Fibroblast of lung (primary cell): ENCODE measurements at regions not wholly inside any gene's neighbourhood (a gene's known extent, or its start where the extent isn't known, plus 50 kb on each side); places are given as distances from the start of the nearest gene placed in this dataset.
A peak's percentile ranks its signal among the peaks of the same experiment; 100 is the strongest.
"Not testable (repeated sequence)": the region's sequence is repeated elsewhere in the genome, so short reads cannot be mapped to it uniquely, and the experiment has no call there.

Experiments used
- DNase-seq, 2 donors: peaks; one replicate each; pipeline versions ENCODE4 v3.0.0 to v3.0.0-alpha.2; 2010; ENCODE audit warnings: low read depth in 2 of 2
- H2AFZ ChIP-seq: 2 replicates; pipeline ENCODE4 v1.5.1; 2012; ENCODE audit warnings: low read length, control low read depth, inconsistent platforms
- H3K27ac ChIP-seq: 2 replicates; pipeline ENCODE4 v1.5.1; 2011; ENCODE audit warnings: low read length, control low read depth; ENCODE audit not compliant: insufficient read depth
- H3K27me3 ChIP-seq: 2 replicates; pipeline ENCODE4 v1.5.1; 2011; ENCODE audit warnings: mild to moderate bottlenecking, low read length; ENCODE audit not compliant: control insufficient read depth, insufficient read depth
- H3K36me3 ChIP-seq: 2 replicates; pipeline ENCODE4 v1.5.1; 2011; ENCODE audit warnings: low read length; ENCODE audit not compliant: control insufficient read depth, insufficient read depth
- H3K4me1 ChIP-seq: 2 replicates; pipeline ENCODE4 v1.5.1; 2011; ENCODE audit warnings: low read length; ENCODE audit not compliant: control insufficient read depth, insufficient read depth; ENCODE audit errors: extremely low read depth
- H3K4me2 ChIP-seq: 2 replicates; pipeline ENCODE4 v1.5.1; 2011; ENCODE audit warnings: low read length, control low read depth; ENCODE audit not compliant: insufficient read depth; ENCODE audit errors: extremely low read depth
- H3K4me3 ChIP-seq, 4 experiments: fragments of 200-600 bp in 1 of 4; sonication (generic) in 1 of 4; replicated peaks in 1 of 4; 2 replicates each; pipeline ENCODE4 v1.5.1; 2011 to 2016; ENCODE audit warnings: low read length in 4 of 4, low read depth in 3 of 4, mild to moderate bottlenecking in 3 of 4, control low read depth in 2 of 4, inconsistent platforms in 1 of 4, mixed read lengths in 1 of 4; ENCODE audit not compliant: insufficient read depth in 1 of 4; ENCODE audit errors: control extremely low read depth in 1 of 4
- H3K79me2 ChIP-seq: 2 replicates; pipeline ENCODE4 v1.5.1; 2012; ENCODE audit warnings: mild to moderate bottlenecking, low read length, inconsistent platforms; ENCODE audit not compliant: control insufficient read depth, insufficient read depth
- H3K9ac ChIP-seq: 2 replicates; pipeline ENCODE4 v1.5.1; 2011; ENCODE audit warnings: mild to moderate bottlenecking, low read length, control low read depth; ENCODE audit not compliant: insufficient read depth
- H3K9me3 ChIP-seq: 2 replicates; pipeline ENCODE4 v1.5.1; 2012; ENCODE audit warnings: low read depth, low read length; ENCODE audit not compliant: control insufficient read depth, insufficient read depth
- H4K20me1 ChIP-seq: 2 replicates; pipeline ENCODE4 v1.5.1; 2011; ENCODE audit warnings: low read length; ENCODE audit not compliant: control insufficient read depth, insufficient read depth; ENCODE audit errors: extremely low read depth
- EZH2 ChIP-seq: IDR thresholded peaks from 2 replicates; pipeline ENCODE4 v1.5.1; 2012; ENCODE audit warnings: low read length, control low read depth, mild to moderate bottlenecking; ENCODE audit errors: missing control alignments
- TF ChIP-seq, protein P1 (sequence below), 2 donors: IDR thresholded peaks in 1 of 2; conservative IDR thresholded peaks in 1 of 2; 1 replicate in 1 of 2; 2 replicates in 1 of 2; pipeline ENCODE4 v1.5.1; 2011 to 2012; ENCODE audit warnings: low read length in 2 of 2, control low read depth in 1 of 2, inconsistent platforms in 1 of 2, low read depth in 1 of 2, mild to moderate bottlenecking in 1 of 2

DNA sequence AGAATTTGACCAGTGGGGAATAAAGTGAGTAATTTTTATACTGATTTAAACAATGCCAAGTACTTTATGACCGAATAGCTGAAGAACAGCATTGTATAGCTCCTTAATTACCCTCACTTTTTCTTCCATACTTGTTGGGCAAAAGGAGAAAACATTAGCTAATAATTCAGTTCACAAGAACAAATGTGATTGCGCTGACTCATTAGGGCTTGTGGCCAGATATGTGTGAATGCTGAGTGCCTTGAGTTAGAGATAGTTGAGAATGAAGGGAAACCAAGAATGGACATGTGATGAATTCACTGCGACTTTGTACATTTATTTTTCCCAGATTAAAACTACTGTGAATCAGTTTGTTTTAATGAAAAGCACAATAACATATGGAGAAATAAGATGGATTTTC lies 669.4 kb downstream of the TFAP2A start:
- no peak overlapping the region for H3K27ac ChIP-seq
- H3K27me3 ChIP-seq = no peaks in the 10 kb centered on the region
- no peaks in the 10 kb centered on the region for H3K9me3 ChIP-seq
- H3K4me2 ChIP-seq = no peak overlapping the region
- TF ChIP-seq, protein P1, sequence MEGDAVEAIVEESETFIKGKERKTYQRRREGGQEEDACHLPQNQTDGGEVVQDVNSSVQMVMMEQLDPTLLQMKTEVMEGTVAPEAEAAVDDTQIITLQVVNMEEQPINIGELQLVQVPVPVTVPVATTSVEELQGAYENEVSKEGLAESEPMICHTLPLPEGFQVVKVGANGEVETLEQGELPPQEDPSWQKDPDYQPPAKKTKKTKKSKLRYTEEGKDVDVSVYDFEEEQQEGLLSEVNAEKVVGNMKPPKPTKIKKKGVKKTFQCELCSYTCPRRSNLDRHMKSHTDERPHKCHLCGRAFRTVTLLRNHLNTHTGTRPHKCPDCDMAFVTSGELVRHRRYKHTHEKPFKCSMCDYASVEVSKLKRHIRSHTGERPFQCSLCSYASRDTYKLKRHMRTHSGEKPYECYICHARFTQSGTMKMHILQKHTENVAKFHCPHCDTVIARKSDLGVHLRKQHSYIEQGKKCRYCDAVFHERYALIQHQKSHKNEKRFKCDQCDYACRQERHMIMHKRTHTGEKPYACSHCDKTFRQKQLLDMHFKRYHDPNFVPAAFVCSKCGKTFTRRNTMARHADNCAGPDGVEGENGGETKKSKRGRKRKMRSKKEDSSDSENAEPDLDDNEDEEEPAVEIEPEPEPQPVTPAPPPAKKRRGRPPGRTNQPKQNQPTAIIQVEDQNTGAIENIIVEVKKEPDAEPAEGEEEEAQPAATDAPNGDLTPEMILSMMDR (conservative IDR thresholded peaks at IDR 0.05 in 1 of 2, IDR thresholded peaks at IDR 0.05 in 1 of 2; ENCODE audit: low read depth in 1 of 2, low read length in 2 of 2) = no peak
- no peak for TF ChIP-seq EZH2
- peak in 1 of 2 donors; percentile 39 for DNase-seq
- H3K4me1 ChIP-seq = no peaks in the 10 kb centered on the region
- H2AFZ ChIP-seq = no peak overlapping the region
- H3K9ac ChIP-seq = no peak overlapping the region
- no peaks in the 10 kb centered on the region for H3K79me2 ChIP-seq
- H4K20me1 ChIP-seq = no peaks in the 10 kb centered on the region
- H3K36me3 ChIP-seq = no peaks in the 10 kb centered on the region
- no peak overlapping the region for H3K4me3 ChIP-seq

DNA sequence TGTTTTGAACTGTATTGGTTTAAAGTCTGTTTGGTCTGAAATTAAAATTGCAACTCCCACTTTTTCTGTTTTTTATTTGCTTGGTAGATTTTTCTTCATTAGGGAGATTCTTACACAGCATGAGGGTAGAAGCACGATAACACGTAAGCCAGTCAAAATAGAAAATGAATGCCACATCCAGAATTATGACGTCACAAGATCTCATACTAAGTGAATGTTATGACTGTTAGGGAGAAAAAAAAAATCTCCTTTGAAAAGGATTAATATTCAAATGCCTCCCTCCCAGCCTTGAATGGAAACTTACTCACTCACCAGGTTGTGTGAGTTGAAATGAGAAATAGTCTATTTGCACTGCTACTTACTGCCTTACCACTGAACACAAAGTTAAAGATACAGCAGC lies 670.8 kb downstream of the TFAP2A start:
- Histone ChIP-seq H4K20me1 (no peaks in the 10 kb centered on the region), H3K27me3 (no peaks in the 10 kb centered on the region), H3K79me2 (no peaks in the 10 kb centered on the region), H3K36me3 (no peaks in the 10 kb centered on the region), H3K4me1 (no peaks in the 10 kb centered on the region), H3K4me2 (no peak overlapping the region), H3K9me3 (no peaks in the 10 kb centered on the region), H3K9ac (no peak overlapping the region), H3K4me3 (no peak overlapping the region), H3K27ac (no peak overlapping the region), H2AFZ (no peak overlapping the region)
- TF ChIP-seq, protein P1 (conservative IDR thresholded peaks at IDR 0.05 in 1 of 2, IDR thresholded peaks at IDR 0.05 in 1 of 2; ENCODE audit: low read depth in 1 of 2, low read length in 2 of 2) = no peak
- TF ChIP-seq EZH2 = no peak
- no peak for DNase-seq

DNA sequence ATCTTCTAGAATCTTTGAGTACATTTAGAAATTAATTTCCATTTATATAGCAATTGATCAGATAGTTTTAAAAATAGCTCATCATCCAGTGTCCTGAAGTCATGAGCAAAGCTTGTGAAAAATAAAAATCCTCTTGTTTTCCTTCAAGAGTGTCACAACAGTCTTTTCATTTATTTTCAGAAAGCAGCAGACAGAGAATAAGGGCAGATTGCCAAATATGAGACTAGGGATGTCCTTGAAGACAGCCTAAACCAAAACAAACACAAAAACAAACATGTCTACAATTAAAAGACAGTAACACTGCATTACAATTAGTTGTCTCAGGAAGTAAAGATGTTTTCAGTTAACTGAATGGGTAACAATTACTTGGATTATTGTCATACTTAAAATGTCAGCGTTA lies 682.8 kb downstream of the TFAP2A start:
- no peak overlapping the region for H3K4me3 ChIP-seq
- DNase-seq = no peak
- no peak for TF ChIP-seq EZH2
- TF ChIP-seq, protein P1 (conservative IDR thresholded peaks at IDR 0.05 in 1 of 2, IDR thresholded peaks at IDR 0.05 in 1 of 2; ENCODE audit: low read depth in 1 of 2, low read length in 2 of 2) = no peak

DNA sequence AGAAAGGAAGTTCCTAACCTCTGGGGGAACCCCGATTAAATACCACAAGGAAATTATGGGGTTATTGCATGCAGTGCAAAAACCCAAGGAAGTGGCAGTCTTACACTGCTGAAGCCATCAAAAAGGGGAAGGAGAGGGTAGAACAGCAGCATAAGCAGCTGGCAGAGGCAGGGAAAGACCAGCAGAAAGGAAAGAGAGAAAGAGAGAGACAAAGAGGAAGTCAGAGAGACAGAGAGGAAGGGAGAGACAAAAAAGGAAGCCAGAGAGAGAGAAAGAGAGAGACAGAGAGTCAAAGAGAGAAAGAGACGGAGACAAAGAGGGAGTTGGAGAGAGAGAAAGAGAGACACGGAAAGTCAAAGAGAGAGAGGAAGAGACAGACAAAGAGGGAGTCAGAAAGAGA lies 689.1 kb downstream of the TFAP2A start:
- H3K4me2 ChIP-seq, H3K4me1 ChIP-seq, H4K20me1 ChIP-seq, H3K36me3 ChIP-seq, DNase-seq, H3K4me3 ChIP-seq, H3K9me3 ChIP-seq, H2AFZ ChIP-seq, H3K27ac ChIP-seq, H3K79me2 ChIP-seq, H3K9ac ChIP-seq, H3K27me3 ChIP-seq: not testable (repeated sequence)

More for the DNA sequence above, 682.8 kb downstream of the TFAP2A start:
- Histone ChIP-seq H3K27me3 (no peaks in the 10 kb centered on the region), H2AFZ (no peak overlapping the region), H3K4me1 (no peaks in the 10 kb centered on the region), H3K27ac (no peak overlapping the region), H3K79me2 (no peaks in the 10 kb centered on the region), H3K36me3 (no peaks in the 10 kb centered on the region), H3K9ac (no peak overlapping the region), H3K9me3 (no peaks in the 10 kb centered on the region), H3K4me2 (no peak overlapping the region), H4K20me1 (no peaks in the 10 kb centered on the region)
